MM.1S (cell line): ENCODE measurements at regions not wholly inside any gene's neighbourhood (a gene's known extent, or its start where the extent isn't known, plus 50 kb on each side); places are given as distances from the start of the nearest gene placed in this dataset.
A peak's percentile ranks its signal among the peaks of the same experiment; 100 is the strongest.

ENCODE experiments used
- CTCF ChIP-seq: fragments of 300-600 bp; sonication (generic); IDR thresholded peaks from 2 replicates; pipeline ENCODE4 v1.5.1; 2016; ENCODE audit warnings: antibody characterized with exemption, low read length, mixed read lengths
- EZH2 ChIP-seq: fragments of 300-600 bp; sonication (generic); optimal IDR thresholded peaks from 2 replicates; pipeline ENCODE3; 2017; ENCODE audit warnings: low read depth, mild to moderate bottlenecking, antibody characterized with exemption, low read length, mixed read lengths
- EZH2phosphoT487 ChIP-seq: fragments of 300-600 bp; sonication (generic); IDR thresholded peaks from 2 replicates; pipeline ENCODE4 v1.6.1; 2018; ENCODE audit warnings: antibody characterized with exemption, low read length

GRCh38 chr5:112529525-112529924 lies 110.4 kb upstream of the EPB41L4A start:
- TF ChIP-seq CTCF = peak; percentile 49
- TF ChIP-seq EZH2 = no peak
- no peak for TF ChIP-seq EZH2phosphoT487
